Fibroblast of peridontal ligament (primary cell): ENCODE measurements at regions not wholly inside any gene's neighbourhood (a gene's known extent, or its start where the extent isn't known, plus 50 kb on each side); places are given as distances from the start of the nearest gene placed in this dataset.
"Not testable (repeated sequence)": the region's sequence is repeated elsewhere in the genome, so short reads cannot be mapped to it uniquely, and the experiment has no call there.

ENCODE experiments used
- DNase-seq: peaks from one replicate; pipeline ENCODE4 v3.0.0-alpha.2; 2010; ENCODE audit errors: extremely low read depth

GRCh38 chr17:6893382-6894205 lies 62.1 kb upstream of the TEKT1 start:
- no peak for DNase-seq

GRCh38 chr17:6894206-6894528 lies 62.6 kb upstream of the TEKT1 start:
- DNase-seq = no peak

- no peak for DNase-seq
These were observed 69.6 kb upstream of the TEKT1 start for GRCh38 chr17:6901086-6901485.

GRCh38 chr17:6903326-6903900 lies 71.9 kb upstream of the TEKT1 start:
- DNase-seq = no peak

- no peak for DNase-seq
These were observed 77.3 kb upstream of the TEKT1 start for GRCh38 chr17:6908807-6909206.

GRCh38 chr17:6910987-6911603 lies 79.6 kb upstream of the TEKT1 start:
- peak; percentile 72 for DNase-seq

GRCh38 chr17:6912110-6913051 lies 80.9 kb upstream of the TEKT1 start:
- no peak for DNase-seq

- peak; percentile 64 for DNase-seq
These were observed 82.0 kb upstream of the ALOX12 start for GRCh38 chr17:6913608-6914443.

GRCh38 chr17:6914711-6915110 lies 81.1 kb upstream of the ALOX12 start:
- DNase-seq = peak; percentile 49

- DNase-seq = no peak
These were observed 80.2 kb upstream of the ALOX12 start for GRCh38 chr17:6915620-6916019.

GRCh38 chr17:6919158-6919557 lies 76.7 kb upstream of the ALOX12 start:
- DNase-seq = no peak

- DNase-seq = no peak
These were observed 72.5 kb upstream of the ALOX12 start for GRCh38 chr17:6923385-6923784.

GRCh38 chr17:6924208-6924607 lies 71.6 kb upstream of the ALOX12 start:
- no peak for DNase-seq

GRCh38 chr17:6926667-6927066 lies 69.2 kb upstream of the ALOX12 start:
- DNase-seq = peak; percentile 29

- peak; percentile 93 for DNase-seq
These were observed 68.3 kb upstream of the ALOX12 start for GRCh38 chr17:6927290-6928126.

- no peak for DNase-seq
These were observed 67.7 kb upstream of the ALOX12 start for GRCh38 chr17:6928193-6928592.

GRCh38 chr17:6930749-6931148 lies 65.1 kb upstream of the ALOX12 start:
- peak; percentile 49 for DNase-seq

- DNase-seq = not testable (repeated sequence)
These were observed 61.3 kb upstream of the ALOX12 start for GRCh38 chr17:6934544-6934943.

GRCh38 chr17:6936370-6937028 lies 59.4 kb upstream of the ALOX12 start:
- DNase-seq = peak; percentile 31

GRCh38 chr17:6938637-6939036 lies 57.2 kb upstream of the ALOX12 start:
- DNase-seq = no peak
